Neuronal stem cell (in vitro differentiated cells): ENCODE measurements at regions not wholly inside any gene's neighbourhood (a gene's known extent, or its start where the extent isn't known, plus 50 kb on each side); places are given as distances from the start of the nearest gene placed in this dataset.

Experiments used
- DNase-seq: peaks from one replicate; pipeline ENCODE4 v3.0.0-alpha.2; 2013; ENCODE audit warnings: low spot score
- H2AFZ ChIP-seq: one replicate; pipeline ENCODE4 v1.6.1; 2013; ENCODE audit warnings: mild to moderate bottlenecking, low read length, inconsistent platforms
- H2AK5ac ChIP-seq: 2 replicates; pipeline ENCODE4 v1.6.1; 2013; ENCODE audit warnings: low read depth, mild to moderate bottlenecking, inconsistent platforms, low read length, moderate library complexity, mixed read lengths
- H2BK120ac ChIP-seq: 2 replicates; pipeline ENCODE4 v1.6.1; 2013; ENCODE audit warnings: low read depth, mild to moderate bottlenecking, inconsistent platforms, low read length, moderate library complexity, mixed read lengths
- H2BK12ac ChIP-seq: one replicate; pipeline ENCODE4 v1.6.1; 2013; ENCODE audit warnings: low read length, inconsistent platforms
- H2BK15ac ChIP-seq: 2 replicates; pipeline ENCODE4 v1.6.1; 2013; ENCODE audit warnings: mild to moderate bottlenecking, low read length, inconsistent platforms, mixed read lengths
- H2BK5ac ChIP-seq: one replicate; pipeline ENCODE4 v1.6.1; 2013; ENCODE audit warnings: inconsistent platforms, mild to moderate bottlenecking, low read length, moderate library complexity
- H3K14ac ChIP-seq: one replicate; pipeline ENCODE4 v1.6.1; 2013; ENCODE audit warnings: low read length, inconsistent platforms
- H3K18ac ChIP-seq: 2 replicates; pipeline ENCODE4 v1.6.1; 2013; ENCODE audit warnings: low read length, inconsistent platforms
- H3K23ac ChIP-seq: 2 replicates; pipeline ENCODE4 v1.6.1; 2013; ENCODE audit warnings: low read depth, mild to moderate bottlenecking, mixed read lengths, low read length, inconsistent platforms; ENCODE audit not compliant: poor library complexity
- H3K27ac ChIP-seq: replicated peaks from 3 replicates; pipeline ENCODE4 v1.5.1; 2013; ENCODE audit warnings: low read length, inconsistent platforms
- H3K27me3 ChIP-seq, 3 experiments: 2 replicates each; pipeline ENCODE4 v1.6.1; 2013; ENCODE audit warnings: low read length in 3 of 3, mild to moderate bottlenecking in 2 of 3, inconsistent platforms in 1 of 3, low read depth in 1 of 3, mixed read lengths in 1 of 3, moderate library complexity in 1 of 3; ENCODE audit not compliant: control insufficient read depth in 3 of 3, insufficient read depth in 3 of 3
- H3K36me3 ChIP-seq, 2 donors: replicated peaks in 1 of 2; 2 replicates each; pipeline ENCODE4 v1.6.1; 2013; ENCODE audit warnings: low read length in 2 of 2; ENCODE audit not compliant: control insufficient read depth in 2 of 2, insufficient read depth in 2 of 2
- H3K4ac ChIP-seq: 2 replicates; pipeline ENCODE4 v1.6.1; 2013; ENCODE audit warnings: inconsistent platforms, mild to moderate bottlenecking, low read length, moderate library complexity
- H3K4me1 ChIP-seq, 2 donors: 1 replicate in 1 of 2; 2 replicates in 1 of 2; pipeline ENCODE4 v1.6.1; 2013; ENCODE audit warnings: low read length in 2 of 2, low read depth in 1 of 2; ENCODE audit not compliant: control insufficient read depth in 2 of 2, insufficient read depth in 1 of 2
- H3K4me2 ChIP-seq: one replicate; pipeline ENCODE4 v1.6.1; 2013; ENCODE audit warnings: mild to moderate bottlenecking, low read length, inconsistent platforms; ENCODE audit not compliant: insufficient read depth, poor library complexity, severe bottlenecking
- H3K4me3 ChIP-seq, 2 donors: 2 replicates each; pipeline ENCODE4 v1.5.1; 2013; ENCODE audit warnings: low read length in 2 of 2, mild to moderate bottlenecking in 2 of 2, inconsistent platforms in 1 of 2, moderate library complexity in 1 of 2
- H3K79me1 ChIP-seq: one replicate; pipeline ENCODE4 v1.6.1; 2013; ENCODE audit warnings: low read depth, mild to moderate bottlenecking, inconsistent platforms, low read length, moderate library complexity
- H3K9ac ChIP-seq: one replicate; pipeline ENCODE4 v1.6.1; 2013; ENCODE audit warnings: mild to moderate bottlenecking, low read depth, low read length, inconsistent platforms; ENCODE audit not compliant: poor library complexity
- H3K9me3 ChIP-seq, 2 donors: replicated peaks in 1 of 2; 2 replicates each; pipeline versions ENCODE3 to v1.6.1; 2013; ENCODE audit warnings: low read length in 2 of 2, mild to moderate bottlenecking in 2 of 2, inconsistent platforms in 1 of 2, low read depth in 1 of 2, mixed read lengths in 1 of 2, moderate library complexity in 1 of 2; ENCODE audit not compliant: control insufficient read depth in 2 of 2, insufficient read depth in 1 of 2
- H4K8ac ChIP-seq: one replicate; pipeline ENCODE4 v1.6.1; 2013; ENCODE audit warnings: low read depth, mild to moderate bottlenecking, inconsistent platforms, low read length, moderate library complexity
- H4K91ac ChIP-seq: one replicate; pipeline ENCODE4 v1.6.1; 2013; ENCODE audit warnings: low read length, low read depth, mild to moderate bottlenecking, inconsistent platforms; ENCODE audit not compliant: poor library complexity
- WGBS, 2 donors: extraction: QIAGEN DNeasy Blood & Tissue Kit; methylation state at CpG; one replicate each; pipeline ENCODE4 v1.1.7; 2013; ENCODE audit warnings: missing lambda C conversion rate in 2 of 2, mixed read lengths in 1 of 2; ENCODE audit not compliant: insufficient read length in 2 of 2, insufficient replicate concordance in 1 of 2; ENCODE audit errors: extremely low coverage in 2 of 2; 5-methylcytosine and 5-hydroxymethylcytosine counted together

DNA sequence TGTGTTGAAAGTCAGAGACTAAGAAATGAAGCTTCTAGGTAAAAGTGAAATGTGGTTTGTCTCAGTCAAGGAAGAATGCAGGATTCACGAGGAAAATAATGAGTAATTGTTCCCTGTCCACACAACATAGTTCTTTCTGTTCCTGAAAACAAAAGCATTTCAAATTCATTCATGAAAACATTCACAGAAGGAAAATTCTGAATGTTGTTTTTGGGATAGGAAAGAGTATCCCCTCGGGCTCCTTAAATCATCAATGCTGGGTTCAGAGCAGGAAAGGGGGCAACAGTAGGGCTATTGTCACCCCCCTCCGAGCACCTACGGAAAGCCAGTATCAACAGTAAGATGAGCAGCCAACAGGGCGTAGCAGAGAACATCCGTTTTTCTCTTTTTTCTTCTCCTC, 769.9 kb upstream of the ADAMTS16 start:
- no CpG with 5 or more reads among the region's 6 CpGs for WGBS, 2 donors

DNA sequence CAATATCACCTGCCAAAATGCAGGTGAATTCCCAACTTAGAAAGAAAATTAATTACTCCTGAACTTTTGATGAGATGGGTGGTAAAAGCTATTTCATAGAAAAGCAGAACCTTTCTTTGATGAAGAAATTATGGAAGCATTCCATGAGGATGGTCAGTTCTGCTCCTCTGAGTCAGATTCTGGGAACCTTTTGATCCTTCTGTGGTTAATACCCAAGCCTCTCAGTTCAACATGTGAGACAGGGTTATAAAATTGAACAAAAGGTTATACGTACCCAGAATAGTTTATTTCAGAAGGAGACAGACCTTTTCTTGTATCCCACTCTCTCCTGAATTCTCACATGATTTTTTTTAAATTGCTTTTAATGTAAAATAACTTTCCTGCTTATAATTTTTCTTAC, 767.6 kb upstream of the ADAMTS16 start:
- Histone ChIP-seq H3K4me2 (no peak overlapping the region), H3K36me3 (no peaks in the 10 kb centered on the region), H3K18ac (no peak overlapping the region), H3K79me1 (no peaks in the 10 kb centered on the region), H2BK12ac (no peak overlapping the region), H3K27me3 (no peaks in the 10 kb centered on the region), H3K4ac (no peak overlapping the region), H3K9ac (no peak overlapping the region), H2AFZ (no peak overlapping the region), H3K4me3 (no peak overlapping the region), H3K4me1 (peaks cover 0 to 2% of the 10 kb centered on the region in 2 donors), H3K14ac (no peak overlapping the region), H2BK120ac (no peak overlapping the region), H2AK5ac (no peak overlapping the region), H2BK15ac (no peak overlapping the region), H4K8ac (no peak overlapping the region), H3K27ac (no peak overlapping the region), H4K91ac (no peak overlapping the region), H3K23ac (no peak overlapping the region), H3K9me3 (no peaks in the 10 kb centered on the region), H2BK5ac (no peak overlapping the region)
- DNase-seq, result no peak
- no CpG with 5 or more reads among the region's 1 CpG for WGBS, 2 donors

More for the DNA sequence above, 769.9 kb upstream of the ADAMTS16 start:
- Histone ChIP-seq H2BK15ac (no peak overlapping the region), H2AK5ac (no peak overlapping the region), H2BK5ac (no peak overlapping the region), H2BK12ac (no peak overlapping the region), H3K18ac (no peak overlapping the region), H3K27me3 (no peaks in the 10 kb centered on the region), H4K91ac (no peak overlapping the region), H3K9ac (no peak overlapping the region), H3K27ac (no peak overlapping the region), H3K4me1 (no peaks in the 10 kb centered on the region), H3K4me3 (no peak overlapping the region), H3K9me3 (no peaks in the 10 kb centered on the region), H2AFZ (no peak overlapping the region), H3K23ac (no peak overlapping the region), H3K4me2 (no peak overlapping the region), H3K79me1 (no peaks in the 10 kb centered on the region), H4K8ac (no peak overlapping the region), H2BK120ac (no peak overlapping the region), H3K4ac (no peak overlapping the region), H3K36me3 (no peaks in the 10 kb centered on the region), H3K14ac (no peak overlapping the region)
- no peak for DNase-seq

GRCh38 chr5:4373051-4373820, 766.9 kb upstream of the ADAMTS16 start:
- no peak overlapping the region for H4K91ac ChIP-seq
- DNase-seq, result no peak
- no peak overlapping the region for H3K4me2 ChIP-seq
- no peaks in the 10 kb centered on the region for H3K9me3 ChIP-seq
- H2AK5ac ChIP-seq, result no peak overlapping the region
- peaks cover 0 to 2% of the 10 kb centered on the region in 2 donors for H3K4me1 ChIP-seq
- H2BK12ac ChIP-seq, result no peak overlapping the region
- H2AFZ ChIP-seq, result no peak overlapping the region
- no peak overlapping the region for H3K14ac ChIP-seq
- H3K4me3 ChIP-seq, result no peak overlapping the region
- no peak overlapping the region for H2BK5ac ChIP-seq
- no peak overlapping the region for H2BK120ac ChIP-seq
- no peak overlapping the region for H4K8ac ChIP-seq
- no peak overlapping the region for H3K23ac ChIP-seq
- H3K27ac ChIP-seq, result no peak overlapping the region
- no peaks in the 10 kb centered on the region for H3K79me1 ChIP-seq
- WGBS, 2 donors, result no CpG with 5 or more reads among the region's 6 CpGs
- H3K27me3 ChIP-seq, result no peaks in the 10 kb centered on the region
- H3K18ac ChIP-seq, result no peak overlapping the region
- no peaks in the 10 kb centered on the region for H3K36me3 ChIP-seq
- H3K9ac ChIP-seq, result no peak overlapping the region
- H2BK15ac ChIP-seq, result no peak overlapping the region
- H3K4ac ChIP-seq, result no peak overlapping the region

DNA sequence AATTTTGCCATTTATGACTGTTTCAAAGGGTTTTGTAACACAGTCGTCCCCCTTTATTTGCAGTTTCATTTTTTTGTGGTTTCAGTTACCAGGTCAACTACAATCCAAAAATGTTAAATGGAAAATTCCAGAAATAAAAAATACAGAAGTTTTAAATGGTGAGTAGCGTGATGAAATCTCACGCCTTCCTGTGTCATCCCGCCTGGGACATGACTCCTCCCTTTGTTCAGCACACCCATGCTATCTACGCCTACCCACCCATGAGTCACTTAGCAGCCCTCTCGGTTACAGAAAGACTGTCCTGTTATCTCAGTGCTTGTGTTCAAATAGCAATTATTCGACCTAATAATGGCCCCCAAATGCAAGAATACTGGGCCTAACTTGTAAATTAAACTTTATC, 765.3 kb upstream of the ADAMTS16 start:
- Histone ChIP-seq H3K4me2 (no peak overlapping the region), H3K23ac (no peak overlapping the region), H3K36me3 (no peaks in the 10 kb centered on the region), H3K27ac (no peak overlapping the region), H3K9ac (no peak overlapping the region), H3K27me3 (no peaks in the 10 kb centered on the region), H2BK120ac (no peak overlapping the region), H2BK15ac (no peak overlapping the region), H2AFZ (no peak overlapping the region), H3K14ac (no peak overlapping the region), H3K9me3 (no peaks in the 10 kb centered on the region), H2AK5ac (no peak overlapping the region), H4K8ac (no peak overlapping the region), H3K18ac (no peak overlapping the region), H3K4me3 (no peak overlapping the region), H3K4me1 (peaks cover 0 to 2% of the 10 kb centered on the region in 2 donors), H2BK12ac (no peak overlapping the region), H4K91ac (no peak overlapping the region), H3K4ac (no peak overlapping the region), H2BK5ac (no peak overlapping the region), H3K79me1 (no peaks in the 10 kb centered on the region)
- DNase-seq, result no peak
- no CpG with 5 or more reads among the region's 7 CpGs for WGBS, 2 donors
